H1 (cell line): ENCODE measurements at regions not wholly inside any gene's neighbourhood (a gene's known extent, or its start where the extent isn't known, plus 50 kb on each side); places are given as distances from the start of the nearest gene placed in this dataset.

ENCODE experiments used
- CTCF ChIA-PET: fragments of 300-600 bp; sonication (Branson Sonifier 250); formaldehyde crosslinking; loops from one replicate; lab custom pipeline; 2021; ENCODE audit not compliant: partially characterized antibody; lab: Charles Lee
- POLR2A ChIA-PET: fragments of 300-600 bp; sonication (Branson Sonifier 250); formaldehyde crosslinking; loops from one replicate; lab custom pipeline; 2021; ENCODE audit warnings: inconsistent platforms; ENCODE audit not compliant: partially characterized antibody; lab: Charles Lee
- DNase-seq, 2 experiments: peaks; one replicate each; pipeline versions ENCODE4 v3.0.0 to v3.0.0-alpha.2; 2010 to 2022; ENCODE audit warnings: low spot score in 2 of 2, low read depth in 1 of 2, mixed read lengths in 1 of 2
- FAIRE-seq: peaks from 2 replicates; lab custom pipeline; 2011; peaks lifted over from hg19 to GRCh38; lab: Jason Lieb, UNC
- H2AFZ ChIP-seq: 2 replicates; pipeline ENCODE4 v1.8.1; 2012; ENCODE audit warnings: low read length, inconsistent platforms
- H2AK5ac ChIP-seq: 2 replicates; pipeline ENCODE4 v1.6.1; 2013; ENCODE audit warnings: low read depth, low read length
- H2BK120ac ChIP-seq: replicated peaks from 2 replicates; pipeline ENCODE3; 2013; ENCODE audit warnings: low read depth, low read length, inconsistent platforms
- H2BK12ac ChIP-seq: 2 replicates; pipeline ENCODE4 v1.6.1; 2013; ENCODE audit warnings: low read depth, low read length
- H2BK15ac ChIP-seq: 2 replicates; pipeline ENCODE4 v1.6.1; 2013; ENCODE audit warnings: low read length
- H2BK20ac ChIP-seq: 2 replicates; pipeline ENCODE4 v1.6.1; 2013; ENCODE audit warnings: low read length
- H2BK5ac ChIP-seq: 2 replicates; pipeline ENCODE4 v1.6.1; 2013; ENCODE audit warnings: low read depth, low read length
- H3K14ac ChIP-seq: 2 replicates; pipeline ENCODE4 v1.6.1; 2013; ENCODE audit warnings: inconsistent platforms; ENCODE audit not compliant: insufficient read length
- H3K18ac ChIP-seq: 2 replicates; pipeline ENCODE4 v1.6.1; 2013; ENCODE audit warnings: low read length; ENCODE audit errors: extremely low read depth
- H3K23ac ChIP-seq: 2 replicates; pipeline ENCODE4 v1.6.1; 2013; ENCODE audit warnings: inconsistent platforms; ENCODE audit not compliant: insufficient read length
- H3K23me2 ChIP-seq: 2 replicates; pipeline ENCODE4 v1.6.1; 2013; ENCODE audit warnings: low read depth, low read length
- H3K27ac ChIP-seq: 2 replicates; pipeline ENCODE4 v1.6.1; 2011; ENCODE audit warnings: low read depth, low read length, inconsistent platforms
- H3K27me3 ChIP-seq, 4 experiments: replicated peaks in 1 of 4; 1 replicate in 1 of 4; 2 replicates in 3 of 4; pipeline versions ENCODE4 v1.6.1 to v1.8.1; 2011 to 2013; ENCODE audit warnings: low read length in 3 of 4, mild to moderate bottlenecking in 3 of 4, inconsistent platforms in 2 of 4, mixed read lengths in 2 of 4, moderate library complexity in 1 of 4; ENCODE audit not compliant: control insufficient read depth in 3 of 4, insufficient read depth in 3 of 4; ENCODE audit errors: extremely low read depth in 1 of 4
- H3K36me3 ChIP-seq, 4 experiments: 2 replicates each; pipeline versions ENCODE4 v1.6.1 to v1.8.1; 2011 to 2013; ENCODE audit warnings: mild to moderate bottlenecking in 4 of 4, low read length in 3 of 4, moderate library complexity in 2 of 4, control low read depth in 1 of 4, inconsistent platforms in 1 of 4; ENCODE audit not compliant: insufficient read depth in 4 of 4, control insufficient read depth in 2 of 4
- H3K4ac ChIP-seq: replicated peaks from 2 replicates; pipeline ENCODE3; 2013; ENCODE audit warnings: low read length, low read depth, mixed read lengths, inconsistent platforms; ENCODE audit not compliant: insufficient read length
- H3K4me1 ChIP-seq, 4 experiments: replicated peaks in 1 of 4; 1 replicate in 1 of 4; 2 replicates in 3 of 4; pipeline versions ENCODE4 v1.6.1 to v1.8.1; 2011 to 2013; ENCODE audit warnings: low read length in 3 of 4, inconsistent platforms in 2 of 4, mixed read lengths in 1 of 4; ENCODE audit not compliant: insufficient read depth in 4 of 4, control insufficient read depth in 3 of 4
- H3K4me2 ChIP-seq, 2 experiments: 2 replicates each; pipeline versions ENCODE4 v1.6.1 to v1.8.1; 2011 to 2013; ENCODE audit warnings: low read depth in 2 of 2, low read length in 2 of 2, control low read depth in 1 of 2, inconsistent platforms in 1 of 2, mild to moderate bottlenecking in 1 of 2; ENCODE audit not compliant: insufficient read depth in 1 of 2
- H3K4me3 ChIP-seq, 4 experiments: fragments of 200-600, 300-600 bp in 1 of 4; sonication (generic), shearing (Covaris generic), sonication (Bioruptor Twin) in 1 of 4; 2 replicates each; pipeline versions ENCODE4 v1.5.1 to v1.8.1; 2011 to 2016; ENCODE audit warnings: low read length in 4 of 4, low read depth in 3 of 4, control low read depth in 2 of 4, inconsistent platforms in 2 of 4, mild to moderate bottlenecking in 2 of 4, mixed read lengths in 1 of 4, moderate library complexity in 1 of 4; ENCODE audit not compliant: insufficient read depth in 2 of 4; ENCODE audit errors: extremely low read depth in 1 of 4
- H3K56ac ChIP-seq: replicated peaks from 2 replicates; pipeline ENCODE3; 2013; ENCODE audit warnings: low read depth, mild to moderate bottlenecking, mixed read lengths, low read length, inconsistent platforms; ENCODE audit not compliant: insufficient read length
- H3K79me1 ChIP-seq: 2 replicates; pipeline ENCODE4 v1.6.1; 2013; ENCODE audit warnings: low read depth, low read length, control low read depth
- H3K79me2 ChIP-seq, 2 experiments: 2 replicates each; pipeline versions ENCODE4 v1.6.1 to v1.8.1; 2012 to 2013; ENCODE audit warnings: low read length in 2 of 2, mild to moderate bottlenecking in 2 of 2, inconsistent platforms in 1 of 2; ENCODE audit not compliant: insufficient read depth in 2 of 2, control insufficient read depth in 1 of 2
- H3K9ac ChIP-seq, 4 experiments: replicated peaks in 1 of 4; 1 replicate in 1 of 4; 2 replicates in 3 of 4; pipeline versions ENCODE4 v1.6.1 to v1.8.1; 2011 to 2013; ENCODE audit warnings: low read depth in 3 of 4, low read length in 3 of 4, control low read depth in 2 of 4, mild to moderate bottlenecking in 2 of 4, moderate library complexity in 2 of 4, inconsistent platforms in 1 of 4; ENCODE audit errors: extremely low read depth in 1 of 4
- H3K9me3 ChIP-seq, 2 experiments: 2 replicates each; pipeline versions ENCODE4 v1.6.1 to v1.8.1; 2012 to 2013; ENCODE audit warnings: mild to moderate bottlenecking in 2 of 2, moderate library complexity in 2 of 2, control low read depth in 1 of 2, inconsistent platforms in 1 of 2, low read depth in 1 of 2, low read length in 1 of 2, mixed read lengths in 1 of 2; ENCODE audit not compliant: insufficient read depth in 2 of 2
- H4K20me1 ChIP-seq, 2 experiments: replicated peaks in 1 of 2; 2 replicates each; pipeline versions ENCODE3 to v1.8.1; 2011 to 2013; ENCODE audit warnings: inconsistent platforms in 2 of 2, low read length in 2 of 2, mild to moderate bottlenecking in 1 of 2; ENCODE audit not compliant: insufficient read depth in 2 of 2, control insufficient read depth in 1 of 2
- H4K5ac ChIP-seq: 2 replicates; pipeline ENCODE4 v1.6.1; 2013; ENCODE audit warnings: low read length, low read depth, mixed read lengths, inconsistent platforms; ENCODE audit not compliant: insufficient read length
- H4K8ac ChIP-seq: 2 replicates; pipeline ENCODE4 v1.8.0; 2013; ENCODE audit warnings: mild to moderate bottlenecking, moderate library complexity, low read length, inconsistent platforms; ENCODE audit not compliant: insufficient read depth; ENCODE audit errors: extremely low read depth
- H4K91ac ChIP-seq: replicated peaks from 2 replicates; pipeline ENCODE3; 2013; ENCODE audit warnings: low read length, mixed read lengths, inconsistent platforms; ENCODE audit not compliant: insufficient read length
- ASH2L ChIP-seq: fragments of 200-600, 300-600 bp; sonication (generic); IDR thresholded peaks from one replicate; pipeline ENCODE4 v1.7.1; 2017; ENCODE audit warnings: low read length
- ATF3 ChIP-seq: IDR thresholded peaks from 2 replicates; pipeline ENCODE4 v1.6.1; 2011; ENCODE audit warnings: low read depth, mild to moderate bottlenecking, low read length; ENCODE audit not compliant: insufficient read depth
- CHD2 ChIP-seq: IDR thresholded peaks from 2 replicates; pipeline ENCODE4 v1.6.1; 2012; ENCODE audit warnings: low read length, improper control_type of control experiment
- KDM1A ChIP-seq: fragments of 200-600, 300-600 bp; sonication (generic); IDR thresholded peaks from 2 replicates; pipeline ENCODE4 v1.7.1; 2016; ENCODE audit warnings: mild to moderate bottlenecking, low read length, borderline replicate concordance
- MAFK ChIP-seq: IDR thresholded peaks from 2 replicates; pipeline ENCODE4 v1.6.1; 2012; ENCODE audit warnings: low read depth, mild to moderate bottlenecking, improper control_type of control experiment, low read length
- NRF1 ChIP-seq: IDR thresholded peaks from 2 replicates; pipeline ENCODE4 v1.6.1; 2011; ENCODE audit warnings: mild to moderate bottlenecking, low read depth, low read length, improper control_type of control experiment
- RBBP5 ChIP-seq: IDR thresholded peaks from 2 replicates; pipeline ENCODE4 v1.7.1; 2012; ENCODE audit warnings: low read depth, mild to moderate bottlenecking, inconsistent platforms, low read length, moderate library complexity, borderline replicate concordance
- SIN3A ChIP-seq, 2 experiments: IDR thresholded peaks in 1 of 2; conservative IDR thresholded peaks in 1 of 2; 2 replicates each; pipeline ENCODE4 v1.6.1; 2011 to 2012; ENCODE audit warnings: low read length in 2 of 2, improper control_type of control experiment in 1 of 2, low read depth in 1 of 2, mild to moderate bottlenecking in 1 of 2
- SIRT6 ChIP-seq: IDR thresholded peaks from one replicate; pipeline ENCODE4 v1.7.1; 2012; ENCODE audit warnings: low read length, inconsistent platforms
- TAF1 ChIP-seq: IDR thresholded peaks from 2 replicates; pipeline ENCODE4 v1.6.1; 2011; ENCODE audit warnings: mild to moderate bottlenecking, low read depth, low read length
- TCF12 ChIP-seq: IDR thresholded peaks from 2 replicates; pipeline ENCODE4 v1.6.1; 2011; ENCODE audit warnings: low read depth, mild to moderate bottlenecking, low read length
- TEAD4 ChIP-seq: IDR thresholded peaks from 2 replicates; pipeline ENCODE4 v1.6.1; 2012; ENCODE audit warnings: low read depth, low read length, inconsistent platforms, mixed read lengths
- WGBS, 2 experiments: shearing (Covaris generic) in 1 of 2; methylation state at CpG; one replicate each; pipeline versions ENCODE4 v1.1.6 to v1.1.7; 2013 to 2015; ENCODE audit warnings: low lambda C conversion rate in 2 of 2, mixed read lengths in 2 of 2, inconsistent platforms in 1 of 2, low coverage in 1 of 2, missing lambda C conversion rate in 1 of 2; ENCODE audit not compliant: insufficient replicate concordance in 2 of 2, insufficient coverage in 1 of 2, insufficient read length in 1 of 2; ENCODE audit errors: extremely low coverage in 1 of 2, missing lambda C conversion rate in 1 of 2; 5-methylcytosine and 5-hydroxymethylcytosine counted together

DNA sequence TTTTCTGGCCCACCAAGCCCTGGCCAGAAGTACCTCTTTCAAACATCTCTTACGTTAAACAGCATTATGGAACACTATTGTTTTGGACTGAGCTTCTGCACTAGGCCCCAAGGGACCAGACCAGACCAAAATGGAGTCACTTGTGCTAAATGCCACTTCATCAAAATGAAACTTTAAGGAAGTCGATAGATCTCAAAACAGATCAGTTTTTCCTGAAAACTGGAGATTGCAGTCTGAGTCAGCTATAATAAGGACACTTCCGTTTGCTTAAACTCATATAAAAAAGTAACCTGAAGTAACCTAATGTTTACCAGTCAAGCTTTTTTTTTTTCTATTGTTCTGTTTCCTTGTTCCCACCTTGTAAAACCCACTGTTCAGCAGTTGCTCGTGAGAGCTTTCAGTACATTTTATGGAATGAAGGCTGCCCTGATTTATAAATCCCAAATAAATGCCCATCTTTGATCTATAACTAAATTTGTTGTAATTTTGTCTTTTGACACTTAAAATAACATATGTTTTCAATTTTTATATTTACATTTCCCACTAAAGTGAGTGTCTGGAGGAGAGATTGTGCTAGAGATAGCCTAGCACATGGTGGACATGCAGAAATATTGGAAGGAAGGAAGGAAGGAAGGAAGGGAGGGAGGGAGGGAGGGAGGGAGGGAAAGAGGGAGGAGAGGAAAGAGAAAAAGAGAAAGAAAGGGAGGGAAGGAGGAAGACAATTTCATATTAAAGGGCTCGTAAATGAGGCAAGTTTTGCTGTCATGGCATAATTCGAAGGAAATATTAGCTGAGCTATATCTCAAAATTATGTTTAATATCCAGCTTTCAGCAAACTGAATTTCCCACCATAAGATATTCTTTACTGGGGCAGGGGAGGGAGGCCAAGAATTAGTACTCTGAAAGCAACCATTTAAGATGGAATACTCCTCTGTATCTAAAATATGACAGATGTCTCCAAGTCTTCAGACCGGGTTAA lies 77.0 kb upstream of the CXADR start:
- no peak for DNase-seq
- H2AFZ ChIP-seq, result no peak overlapping the region
- H4K5ac ChIP-seq, result no peak overlapping the region
- ChIA-PET POLR2A (interaction anchor here (1.1 kb wide), 1 partner anchor 17 kb away, joined by 3 read pairs; no protein-coding TSS in a partner anchor), CTCF (interaction anchor here (0.5 to 0.6 kb wide), 3 partner anchors 13 to 490 kb away, joined by 3 read pairs; no protein-coding TSS in a partner anchor)
- H3K4me2 ChIP-seq, result no peak overlapping the region
- H3K9ac ChIP-seq, result no peak overlapping the region
- H3K79me1 ChIP-seq, result no peaks in the 10 kb centered on the region
- H3K79me2 ChIP-seq, result no peaks in the 10 kb centered on the region
- WGBS, 2 experiments, result 88% methylated on average over 7 of the region's 7 CpGs; no CpG with 5 or more reads in 1 of the 2 experiments
- H4K20me1 ChIP-seq, result no peaks in the 10 kb centered on the region
- no peak overlapping the region for H3K27ac ChIP-seq
- no peak overlapping the region for H3K18ac ChIP-seq
- H3K4me1 ChIP-seq, result peaks cover 0 to 13% (median 5%) of the 10 kb centered on the region in 4 experiments; a peak in 3 of 7 replicates
- no peak overlapping the region for H2BK12ac ChIP-seq
- FAIRE-seq, result no peak
- no peak overlapping the region for H3K14ac ChIP-seq
- no peak overlapping the region for H4K91ac ChIP-seq
- no peak overlapping the region for H2AK5ac ChIP-seq
- H3K4ac ChIP-seq, result no peak overlapping the region
- H2BK20ac ChIP-seq, result no peak overlapping the region
- H3K9me3 ChIP-seq, result no peaks in the 10 kb centered on the region
- H3K23ac ChIP-seq, result no peak overlapping the region
- H3K4me3 ChIP-seq, result no peak overlapping the region
- no peaks in the 10 kb centered on the region for H3K36me3 ChIP-seq
- no peak overlapping the region for H4K8ac ChIP-seq
- no peak overlapping the region for H2BK15ac ChIP-seq
- TF ChIP-seq TAF1 (no peak), MAFK (no peak), CHD2 (no peak), SIN3A (conservative IDR thresholded peaks at IDR 0.05 in 1 of 2, IDR thresholded peaks at IDR 0.05 in 1 of 2; ENCODE audit: low read depth in 1 of 2, low read length in 2 of 2) (no peak), TCF12 (no peak), TEAD4 (no peak), KDM1A (no peak), SIRT6 (no peak), RBBP5 (no peak), ASH2L (no peak), NRF1 (no peak), ATF3 (no peak)
- no peak overlapping the region for H2BK5ac ChIP-seq
- H3K56ac ChIP-seq, result no peak overlapping the region
- H3K23me2 ChIP-seq, result no peaks in the 10 kb centered on the region; the same call in 1 of the 2 replicates
- H2BK120ac ChIP-seq, result no peak overlapping the region
- H3K27me3 ChIP-seq, result no peaks in the 10 kb centered on the region
